Mucosa of descending colon (tissue), 3 donors: ENCODE measurements at regions not wholly inside any gene's neighbourhood (a gene's known extent, or its start where the extent isn't known, plus 50 kb on each side); places are given as distances from the start of the nearest gene placed in this dataset.

ENCODE experiments used
- ATAC-seq: fragments of 200-7000 bp; cut with Tn5 transposase; one replicate; pipeline ENCODE4 v1.9.1; 2020; ENCODE audit warnings: mild to moderate bottlenecking, moderate library complexity
- DNase-seq, 3 donors: peaks; one replicate each; pipeline ENCODE4 v3.0.0-alpha.2; 2020
- H3K36me3 ChIP-seq: fragments of 200-600 bp; one replicate; pipeline ENCODE4 v1.8.0; 2021; ENCODE audit warnings: low read depth, mild to moderate bottlenecking
- H3K4me1 ChIP-seq: fragments of 200-600 bp; one replicate; pipeline ENCODE4 v1.8.0; 2021; ENCODE audit warnings: low read depth, mild to moderate bottlenecking
- H3K4me3 ChIP-seq: fragments of 200-600 bp; one replicate; pipeline ENCODE4 v1.8.0; 2021; ENCODE audit warnings: mild to moderate bottlenecking
- H3K9me3 ChIP-seq: fragments of 200-600 bp; one replicate; pipeline ENCODE4 v1.8.0; 2021; ENCODE audit warnings: mild to moderate bottlenecking
- intact Hi-C, 2 donors: fragments of 100-400 bp; cut with DNase I in 1 of 2; cut with micrococcal nuclease in 1 of 2; formaldehyde crosslinking; loops; one replicate each; pipeline versions ENCODE4 v1.11.0 to v1.11.1; 2022; cut with DNase I, micrococcal nuclease
- TF ChIP-seq, protein P1 (sequence below): fragments of 200-600 bp; IDR thresholded peaks from one replicate; pipeline ENCODE4 v1.8.0; 2022; ENCODE audit warnings: antibody characterized with exemption, mild to moderate bottlenecking
- donor health status: DM: no; HTN: no; CAD: no; lungs with moderate emphysema.
- donor health status: DM: no; HTN: no; CAD: no.
- donor health status: DM: no; HTN: yes; CAD: no.

DNA sequence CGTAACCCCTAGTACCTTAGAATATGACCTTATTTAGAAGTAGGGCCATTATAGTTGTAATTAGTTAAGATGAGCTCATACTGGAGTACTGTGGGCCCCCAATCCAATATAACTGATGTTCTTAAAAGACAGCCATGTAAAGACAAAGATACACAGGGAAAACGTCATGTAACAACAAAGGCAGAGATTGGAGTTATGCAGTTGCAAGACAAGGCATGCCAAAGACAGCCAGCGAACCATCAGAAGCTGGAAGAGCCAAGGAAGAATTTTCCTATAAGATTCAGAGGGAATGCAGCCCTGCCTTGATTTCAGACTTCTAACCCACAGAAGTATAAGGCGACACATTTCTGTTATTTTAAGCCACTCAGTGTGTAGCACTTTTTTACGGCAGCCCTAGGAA lies 55.9 kb upstream of the TLK1 start:
- Histone ChIP-seq H3K36me3 (no peaks in the 10 kb centered on the region), H3K4me3 (no peak overlapping the region), H3K9me3 (no peaks in the 10 kb centered on the region), H3K4me1 (no peaks in the 10 kb centered on the region)
- intact Hi-C loops, result no loop called here
- no peak for ATAC-seq
- DNase-seq, result no peak
- TF ChIP-seq, protein P1, sequence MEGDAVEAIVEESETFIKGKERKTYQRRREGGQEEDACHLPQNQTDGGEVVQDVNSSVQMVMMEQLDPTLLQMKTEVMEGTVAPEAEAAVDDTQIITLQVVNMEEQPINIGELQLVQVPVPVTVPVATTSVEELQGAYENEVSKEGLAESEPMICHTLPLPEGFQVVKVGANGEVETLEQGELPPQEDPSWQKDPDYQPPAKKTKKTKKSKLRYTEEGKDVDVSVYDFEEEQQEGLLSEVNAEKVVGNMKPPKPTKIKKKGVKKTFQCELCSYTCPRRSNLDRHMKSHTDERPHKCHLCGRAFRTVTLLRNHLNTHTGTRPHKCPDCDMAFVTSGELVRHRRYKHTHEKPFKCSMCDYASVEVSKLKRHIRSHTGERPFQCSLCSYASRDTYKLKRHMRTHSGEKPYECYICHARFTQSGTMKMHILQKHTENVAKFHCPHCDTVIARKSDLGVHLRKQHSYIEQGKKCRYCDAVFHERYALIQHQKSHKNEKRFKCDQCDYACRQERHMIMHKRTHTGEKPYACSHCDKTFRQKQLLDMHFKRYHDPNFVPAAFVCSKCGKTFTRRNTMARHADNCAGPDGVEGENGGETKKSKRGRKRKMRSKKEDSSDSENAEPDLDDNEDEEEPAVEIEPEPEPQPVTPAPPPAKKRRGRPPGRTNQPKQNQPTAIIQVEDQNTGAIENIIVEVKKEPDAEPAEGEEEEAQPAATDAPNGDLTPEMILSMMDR, result no peak

DNA sequence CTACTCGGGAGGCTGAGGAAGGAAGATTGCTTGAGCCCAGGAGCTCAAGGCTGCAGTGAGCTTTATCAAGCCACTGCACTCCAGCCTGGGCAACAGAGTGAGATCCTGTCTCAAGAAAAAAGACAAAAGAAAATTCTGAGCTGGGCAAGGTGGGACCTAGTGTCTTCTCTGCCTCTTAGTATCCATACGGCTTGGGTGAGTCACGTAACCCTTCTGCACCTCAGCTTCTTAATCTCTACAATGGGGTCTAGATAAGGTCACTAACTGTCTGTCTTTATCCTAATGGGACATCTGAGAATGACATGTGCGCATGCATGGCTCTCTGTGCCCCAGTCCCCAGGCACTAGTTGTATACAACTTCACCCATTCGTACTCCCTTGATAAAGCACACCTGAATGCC lies 53.4 kb upstream of the TLK1 start:
- no peak overlapping the region for H3K4me3 ChIP-seq
- DNase-seq, result no peak
- intact Hi-C loops, result no loop called here
- H3K9me3 ChIP-seq, result no peaks in the 10 kb centered on the region
- TF ChIP-seq, protein P1, result no peak
- no peaks in the 10 kb centered on the region for H3K4me1 ChIP-seq
- no peaks in the 10 kb centered on the region for H3K36me3 ChIP-seq
- no peak for ATAC-seq

DNA sequence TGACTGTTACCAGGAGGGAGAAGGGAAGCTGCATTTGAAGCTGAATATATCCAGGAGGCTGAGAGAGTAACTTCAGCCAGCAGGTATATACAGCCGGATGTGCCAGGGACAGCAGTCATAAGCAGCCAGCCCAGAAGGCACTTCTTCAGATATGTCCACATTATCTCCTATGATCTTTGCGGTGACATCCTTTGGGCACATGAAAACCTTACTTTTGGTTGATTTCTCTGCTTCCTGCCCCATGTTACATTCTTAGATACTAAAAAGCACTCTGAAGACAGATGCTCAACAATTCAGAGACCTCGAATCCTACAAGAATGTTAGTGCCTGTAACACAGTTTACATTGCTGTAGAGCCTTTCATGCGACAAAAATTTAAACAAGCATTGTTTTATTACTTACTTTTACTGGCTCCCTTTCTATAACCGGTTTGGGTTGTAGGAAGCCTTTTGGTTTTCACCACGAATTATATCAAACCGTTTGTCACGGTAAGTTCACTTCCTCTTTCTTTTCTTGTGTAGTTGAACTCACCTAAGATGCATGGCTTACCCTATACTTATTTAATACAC lies 50.3 kb upstream of the TLK1 start:
- peak; percentile 81 for ATAC-seq
- intact Hi-C loops, result no loop called here
- TF ChIP-seq, protein P1, result no peak

More for the DNA sequence above, 50.3 kb upstream of the TLK1 start:
- no peak overlapping the region for H3K4me3 ChIP-seq
- H3K4me1 ChIP-seq, result no peaks in the 10 kb centered on the region
- DNase-seq, result peak in 1 of 3 donors; percentile 7
- no peaks in the 10 kb centered on the region for H3K36me3 ChIP-seq
- H3K9me3 ChIP-seq, result no peaks in the 10 kb centered on the region
